Thyroid gland (tissue), 4 donors: ENCODE measurements at regions not wholly inside any gene's neighbourhood (a gene's known extent, or its start where the extent isn't known, plus 50 kb on each side); places are given as distances from the start of the nearest gene placed in this dataset.

Experiments
- CTCF ChIP-seq, 6 experiments: fragments of 200-600 bp in 3 of 6; fragments of 450-650 bp in 3 of 6; sonication (generic) in 3 of 6; IDR thresholded peaks; one replicate each; pipeline ENCODE4 v1.5.1; 2016 to 2019; ENCODE audit warnings: antibody characterized with exemption in 6 of 6, mild to moderate bottlenecking in 2 of 6, inconsistent platforms in 1 of 6, moderate library complexity in 1 of 6
- POLR2A ChIP-seq, 2 donors: fragments of 450-650 bp; IDR thresholded peaks; one replicate each; pipeline ENCODE4 v1.6.1; 2017; ENCODE audit warnings: antibody characterized with exemption in 2 of 2, mild to moderate bottlenecking in 2 of 2, moderate library complexity in 1 of 2

GRCh38 chr5:135711911-135712310 lies 122.6 kb upstream of the SLC25A48 start:
- TF ChIP-seq CTCF (IDR thresholded peaks at IDR 0.05) (no peak), POLR2A (IDR thresholded peaks at IDR 0.05) (no peak)
